ENCODE measurements at regions not wholly inside any gene's neighbourhood (a gene's known extent, or its start where the extent isn't known, plus 50 kb on each side); places are given as distances from the start of the nearest gene placed in this dataset.

GRCh38 chr18:71136487-71136886, 847.6 kb downstream of the SOCS6 start:
- intact Hi-C loops (cut with DNase I) = no loop called here
- no peaks in the 10 kb centered on the region for H3K4me1 ChIP-seq
- H3K27me3 ChIP-seq = no peaks in the 10 kb centered on the region
- H3K4me3 ChIP-seq = no peak overlapping the region
- TF ChIP-seq CTCF (IDR thresholded peaks at IDR 0.05) (no peak), POLR2A (IDR thresholded peaks at IDR 0.05) (no peak), POLR2AphosphoS5 (IDR thresholded peaks at IDR 0.05; ENCODE audit: insufficient read depth in 1 of 2, low read depth in 1 of 2) (no peak)
- H3K9me3 ChIP-seq = no peaks in the 10 kb centered on the region
- H3K27ac ChIP-seq = no peak overlapping the region
- H3K36me3 ChIP-seq = no peaks in the 10 kb centered on the region
- no peak for DNase-seq (ENCODE audit: extremely low spot score in 2 of 2)

GRCh38 chr18:71134122-71134521, 845.3 kb downstream of the SOCS6 start:
- DNase-seq (ENCODE audit: extremely low spot score in 2 of 2) = no peak
- intact Hi-C loops (cut with DNase I) = no loop called here
- no peaks in the 10 kb centered on the region for H3K4me1 ChIP-seq
- H3K36me3 ChIP-seq = no peaks in the 10 kb centered on the region
- no peaks in the 10 kb centered on the region for H3K27me3 ChIP-seq
- no peak overlapping the region for H3K4me3 ChIP-seq
- H3K9me3 ChIP-seq = no peaks in the 10 kb centered on the region
- no peak overlapping the region for H3K27ac ChIP-seq
- TF ChIP-seq POLR2AphosphoS5 (IDR thresholded peaks at IDR 0.05; ENCODE audit: insufficient read depth in 1 of 2, low read depth in 1 of 2) (no peak), POLR2A (IDR thresholded peaks at IDR 0.05) (no peak), CTCF (IDR thresholded peaks at IDR 0.05) (no peak)

- Histone ChIP-seq H3K4me3 (no peak overlapping the region), H3K27ac (no peak overlapping the region), H3K27me3 (no peaks in the 10 kb centered on the region), H3K36me3 (no peaks in the 10 kb centered on the region), H3K4me1 (no peaks in the 10 kb centered on the region), H3K9me3 (no peaks in the 10 kb centered on the region)
- DNase-seq (ENCODE audit: extremely low spot score in 2 of 2) = no peak
- TF ChIP-seq POLR2A (IDR thresholded peaks at IDR 0.05) (no peak), POLR2AphosphoS5 (IDR thresholded peaks at IDR 0.05; ENCODE audit: insufficient read depth in 1 of 2, low read depth in 1 of 2) (no peak), CTCF (IDR thresholded peaks at IDR 0.05) (no peak)
- intact Hi-C loops (cut with DNase I) = no loop called here
Measured at GRCh38 chr18:71131918-71132317, 843.1 kb downstream of the SOCS6 start.

GRCh38 chr18:71130351-71130750, 841.5 kb downstream of the SOCS6 start:
- DNase-seq (ENCODE audit: extremely low spot score in 2 of 2) = no peak

GRCh38 chr18:71125581-71125980, 836.7 kb downstream of the SOCS6 start:
- Histone ChIP-seq H3K4me3 (no peak overlapping the region), H3K36me3 (no peaks in the 10 kb centered on the region), H3K9me3 (no peaks in the 10 kb centered on the region), H3K27ac (no peak overlapping the region), H3K4me1 (no peaks in the 10 kb centered on the region), H3K27me3 (no peaks in the 10 kb centered on the region)
- intact Hi-C loops (cut with DNase I) = no loop called here
- no peak for DNase-seq (ENCODE audit: extremely low spot score in 2 of 2)
- no peak for TF ChIP-seq POLR2AphosphoS5 (IDR thresholded peaks at IDR 0.05; ENCODE audit: insufficient read depth in 1 of 2, low read depth in 1 of 2)

More at GRCh38 chr18:71130351-71130750, 841.5 kb downstream of the SOCS6 start:
- Histone ChIP-seq H3K4me1 (no peaks in the 10 kb centered on the region), H3K9me3 (no peaks in the 10 kb centered on the region), H3K36me3 (no peaks in the 10 kb centered on the region), H3K27ac (no peak overlapping the region), H3K4me3 (no peak overlapping the region), H3K27me3 (no peaks in the 10 kb centered on the region)
- intact Hi-C loops (cut with DNase I) = no loop called here
- TF ChIP-seq POLR2AphosphoS5 (IDR thresholded peaks at IDR 0.05; ENCODE audit: insufficient read depth in 1 of 2, low read depth in 1 of 2) (no peak), CTCF (IDR thresholded peaks at IDR 0.05) (no peak), POLR2A (IDR thresholded peaks at IDR 0.05) (no peak)

- no peak for DNase-seq (ENCODE audit: extremely low spot score in 2 of 2)
- H3K9me3 ChIP-seq = no peaks in the 10 kb centered on the region
- no peaks in the 10 kb centered on the region for H3K36me3 ChIP-seq
- H3K4me1 ChIP-seq = no peaks in the 10 kb centered on the region
- H3K27me3 ChIP-seq = no peaks in the 10 kb centered on the region
- TF ChIP-seq CTCF (IDR thresholded peaks at IDR 0.05) (no peak), POLR2A (IDR thresholded peaks at IDR 0.05) (no peak), POLR2AphosphoS5 (IDR thresholded peaks at IDR 0.05; ENCODE audit: insufficient read depth in 1 of 2, low read depth in 1 of 2) (no peak)
- H3K27ac ChIP-seq = no peak overlapping the region
- intact Hi-C loops (cut with DNase I) = no loop called here
- no peak overlapping the region for H3K4me3 ChIP-seq
Measured at GRCh38 chr18:71116535-71116934, 827.7 kb downstream of the SOCS6 start.
